ENCODE measurements at regions not wholly inside any gene's neighbourhood (a gene's known extent, or its start where the extent isn't known, plus 50 kb on each side); places are given as distances from the start of the nearest gene placed in this dataset.

GRCh38 chr13:89862011-89862690 is 1485.3 kb upstream of the MIR17HG start:
- DNase-seq: no peak

GRCh38 chr13:89862691-89863036 is 1484.8 kb upstream of the MIR17HG start:
- DNase-seq: no peak

- no peak for DNase-seq
Measured at GRCh38 chr13:89865164-89866064, 1482.1 kb upstream of the MIR17HG start.

GRCh38 chr13:89869312-89869711 is 1478.2 kb upstream of the MIR17HG start:
- no peak for DNase-seq

- no peak for DNase-seq
Measured at GRCh38 chr13:89878904-89879303, 1468.6 kb upstream of the MIR17HG start.

GRCh38 chr13:89880201-89880600 is 1467.3 kb upstream of the MIR17HG start:
- DNase-seq: no peak

- no peak for DNase-seq
Measured at GRCh38 chr13:89883893-89884448, 1463.5 kb upstream of the MIR17HG start.

GRCh38 chr13:89890806-89891205 is 1456.7 kb upstream of the MIR17HG start:
- DNase-seq: no peak

- DNase-seq: no peak
Measured at GRCh38 chr13:89891416-89891815, 1456.1 kb upstream of the MIR17HG start.

GRCh38 chr13:89897681-89898080 is 1449.8 kb upstream of the MIR17HG start:
- no peak for DNase-seq

GRCh38 chr13:89899302-89900103 is 1448.0 kb upstream of the MIR17HG start:
- peak; percentile 83 for DNase-seq

GRCh38 chr13:89900104-89900765 is 1447.3 kb upstream of the MIR17HG start:
- peak; percentile 39 for DNase-seq

GRCh38 chr13:89902223-89902622 is 1445.3 kb upstream of the MIR17HG start:
- DNase-seq: no peak

GRCh38 chr13:89903115-89903514 is 1444.4 kb upstream of the MIR17HG start:
- no peak for DNase-seq

- no peak for DNase-seq
Measured at GRCh38 chr13:89910166-89910565, 1437.3 kb upstream of the MIR17HG start.

- no peak for DNase-seq
Measured at GRCh38 chr13:89916551-89916950, 1430.9 kb upstream of the MIR17HG start.

- DNase-seq: no peak
Measured at GRCh38 chr13:89920461-89920860, 1427.0 kb upstream of the MIR17HG start.

- DNase-seq: no peak
Measured at GRCh38 chr13:89923052-89923451, 1424.4 kb upstream of the MIR17HG start.

- DNase-seq: no peak
Measured at GRCh38 chr13:89923736-89924135, 1423.8 kb upstream of the MIR17HG start.

GRCh38 chr13:89925107-89925506 is 1422.4 kb upstream of the MIR17HG start:
- DNase-seq: peak; percentile 62

GRCh38 chr13:89930861-89931260 is 1416.6 kb upstream of the MIR17HG start:
- no peak for DNase-seq

- no peak for DNase-seq
Measured at GRCh38 chr13:89932902-89933301, 1414.6 kb upstream of the MIR17HG start.

- DNase-seq: no peak
Measured at GRCh38 chr13:89936256-89936655, 1411.2 kb upstream of the MIR17HG start.

Measured in DMS53 (cell line).